WTC11 (cell line): ENCODE measurements at regions not wholly inside any gene's neighbourhood (a gene's known extent, or its start where the extent isn't known, plus 50 kb on each side); places are given as distances from the start of the nearest gene placed in this dataset.

Experiments
- RELA ChIP-seq: sonication (generic); formaldehyde crosslinking; IDR thresholded peaks from 2 replicates; pipeline ENCODE4 v1.8.1; 2022; ENCODE audit warnings: missing genetic modification reagents, mild to moderate bottlenecking, borderline replicate concordance
- ZNF416 ChIP-seq: fragments of 250-450 bp; sonication (Bioruptor Pico); IDR thresholded peaks from 2 replicates; pipeline ENCODE4 v1.9.0; 2021; ENCODE audit warnings: mild to moderate bottlenecking, inconsistent platforms
- TF ChIP-seq, protein P1 (sequence below): fragments of 200-600 bp; IDR thresholded peaks from 2 replicates; pipeline ENCODE4 v1.8.0; 2022; ENCODE audit warnings: antibody characterized with exemption
- TF ChIP-seq, protein P2 (sequence below): sonication (generic); formaldehyde crosslinking; IDR thresholded peaks from 2 replicates; pipeline ENCODE4 v1.8.1; 2023; ENCODE audit warnings: mild to moderate bottlenecking, missing genetic modification reagents
- TF ChIP-seq, protein P3 (sequence below): fragments of 250-450 bp; sonication (Bioruptor Pico); IDR thresholded peaks from 2 replicates; pipeline ENCODE4 v1.9.0; 2021; ENCODE audit warnings: mild to moderate bottlenecking, borderline replicate concordance
- TF ChIP-seq, protein P4 (sequence below): sonication (generic); formaldehyde crosslinking; IDR thresholded peaks from 2 replicates; pipeline ENCODE4 v1.8.0; 2022; ENCODE audit warnings: mild to moderate bottlenecking, missing genetic modification reagents
- TF ChIP-seq, protein P5 (sequence below): sonication (generic); formaldehyde crosslinking; IDR thresholded peaks from 2 replicates; pipeline ENCODE4 v1.8.0; 2022; ENCODE audit warnings: mild to moderate bottlenecking, missing genetic modification reagents

DNA sequence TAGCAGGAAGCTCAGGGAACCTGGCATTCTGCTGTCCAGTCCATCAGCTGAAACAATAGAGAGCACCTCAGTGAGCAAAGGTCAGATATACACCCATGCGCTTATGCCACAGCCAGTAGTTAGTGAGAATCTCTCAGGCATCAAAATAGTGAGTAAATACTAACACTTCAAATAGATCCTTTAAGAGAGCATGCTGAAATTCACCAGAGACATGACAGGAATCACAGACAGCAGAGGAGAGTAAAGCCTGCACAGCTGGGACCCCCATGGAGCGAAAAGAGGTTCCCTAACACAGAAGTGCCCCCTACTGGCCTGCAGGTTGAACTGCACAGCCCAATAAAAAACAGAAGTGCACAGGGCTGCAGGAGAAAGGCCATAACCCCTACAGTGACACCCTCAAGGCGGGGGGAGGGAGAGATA is 57.6 kb upstream of the ANTXRL start:
- TF ChIP-seq, protein P1, sequence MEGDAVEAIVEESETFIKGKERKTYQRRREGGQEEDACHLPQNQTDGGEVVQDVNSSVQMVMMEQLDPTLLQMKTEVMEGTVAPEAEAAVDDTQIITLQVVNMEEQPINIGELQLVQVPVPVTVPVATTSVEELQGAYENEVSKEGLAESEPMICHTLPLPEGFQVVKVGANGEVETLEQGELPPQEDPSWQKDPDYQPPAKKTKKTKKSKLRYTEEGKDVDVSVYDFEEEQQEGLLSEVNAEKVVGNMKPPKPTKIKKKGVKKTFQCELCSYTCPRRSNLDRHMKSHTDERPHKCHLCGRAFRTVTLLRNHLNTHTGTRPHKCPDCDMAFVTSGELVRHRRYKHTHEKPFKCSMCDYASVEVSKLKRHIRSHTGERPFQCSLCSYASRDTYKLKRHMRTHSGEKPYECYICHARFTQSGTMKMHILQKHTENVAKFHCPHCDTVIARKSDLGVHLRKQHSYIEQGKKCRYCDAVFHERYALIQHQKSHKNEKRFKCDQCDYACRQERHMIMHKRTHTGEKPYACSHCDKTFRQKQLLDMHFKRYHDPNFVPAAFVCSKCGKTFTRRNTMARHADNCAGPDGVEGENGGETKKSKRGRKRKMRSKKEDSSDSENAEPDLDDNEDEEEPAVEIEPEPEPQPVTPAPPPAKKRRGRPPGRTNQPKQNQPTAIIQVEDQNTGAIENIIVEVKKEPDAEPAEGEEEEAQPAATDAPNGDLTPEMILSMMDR, result peak; percentile 87
- TF ChIP-seq, protein P2, sequence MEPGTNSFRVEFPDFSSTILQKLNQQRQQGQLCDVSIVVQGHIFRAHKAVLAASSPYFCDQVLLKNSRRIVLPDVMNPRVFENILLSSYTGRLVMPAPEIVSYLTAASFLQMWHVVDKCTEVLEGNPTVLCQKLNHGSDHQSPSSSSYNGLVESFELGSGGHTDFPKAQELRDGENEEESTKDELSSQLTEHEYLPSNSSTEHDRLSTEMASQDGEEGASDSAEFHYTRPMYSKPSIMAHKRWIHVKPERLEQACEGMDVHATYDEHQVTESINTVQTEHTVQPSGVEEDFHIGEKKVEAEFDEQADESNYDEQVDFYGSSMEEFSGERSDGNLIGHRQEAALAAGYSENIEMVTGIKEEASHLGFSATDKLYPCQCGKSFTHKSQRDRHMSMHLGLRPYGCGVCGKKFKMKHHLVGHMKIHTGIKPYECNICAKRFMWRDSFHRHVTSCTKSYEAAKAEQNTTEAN (CRISPR knock-in tag), result no peak
- no peak for TF ChIP-seq ZNF416 (CRISPR knock-in tag)
- TF ChIP-seq, protein P3, sequence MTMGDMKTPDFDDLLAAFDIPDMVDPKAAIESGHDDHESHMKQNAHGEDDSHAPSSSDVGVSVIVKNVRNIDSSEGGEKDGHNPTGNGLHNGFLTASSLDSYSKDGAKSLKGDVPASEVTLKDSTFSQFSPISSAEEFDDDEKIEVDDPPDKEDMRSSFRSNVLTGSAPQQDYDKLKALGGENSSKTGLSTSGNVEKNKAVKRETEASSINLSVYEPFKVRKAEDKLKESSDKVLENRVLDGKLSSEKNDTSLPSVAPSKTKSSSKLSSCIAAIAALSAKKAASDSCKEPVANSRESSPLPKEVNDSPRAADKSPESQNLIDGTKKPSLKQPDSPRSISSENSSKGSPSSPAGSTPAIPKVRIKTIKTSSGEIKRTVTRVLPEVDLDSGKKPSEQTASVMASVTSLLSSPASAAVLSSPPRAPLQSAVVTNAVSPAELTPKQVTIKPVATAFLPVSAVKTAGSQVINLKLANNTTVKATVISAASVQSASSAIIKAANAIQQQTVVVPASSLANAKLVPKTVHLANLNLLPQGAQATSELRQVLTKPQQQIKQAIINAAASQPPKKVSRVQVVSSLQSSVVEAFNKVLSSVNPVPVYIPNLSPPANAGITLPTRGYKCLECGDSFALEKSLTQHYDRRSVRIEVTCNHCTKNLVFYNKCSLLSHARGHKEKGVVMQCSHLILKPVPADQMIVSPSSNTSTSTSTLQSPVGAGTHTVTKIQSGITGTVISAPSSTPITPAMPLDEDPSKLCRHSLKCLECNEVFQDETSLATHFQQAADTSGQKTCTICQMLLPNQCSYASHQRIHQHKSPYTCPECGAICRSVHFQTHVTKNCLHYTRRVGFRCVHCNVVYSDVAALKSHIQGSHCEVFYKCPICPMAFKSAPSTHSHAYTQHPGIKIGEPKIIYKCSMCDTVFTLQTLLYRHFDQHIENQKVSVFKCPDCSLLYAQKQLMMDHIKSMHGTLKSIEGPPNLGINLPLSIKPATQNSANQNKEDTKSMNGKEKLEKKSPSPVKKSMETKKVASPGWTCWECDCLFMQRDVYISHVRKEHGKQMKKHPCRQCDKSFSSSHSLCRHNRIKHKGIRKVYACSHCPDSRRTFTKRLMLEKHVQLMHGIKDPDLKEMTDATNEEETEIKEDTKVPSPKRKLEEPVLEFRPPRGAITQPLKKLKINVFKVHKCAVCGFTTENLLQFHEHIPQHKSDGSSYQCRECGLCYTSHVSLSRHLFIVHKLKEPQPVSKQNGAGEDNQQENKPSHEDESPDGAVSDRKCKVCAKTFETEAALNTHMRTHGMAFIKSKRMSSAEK, result no peak
- TF ChIP-seq RELA (CRISPR knock-in tag), result no peak
- TF ChIP-seq, protein P4, sequence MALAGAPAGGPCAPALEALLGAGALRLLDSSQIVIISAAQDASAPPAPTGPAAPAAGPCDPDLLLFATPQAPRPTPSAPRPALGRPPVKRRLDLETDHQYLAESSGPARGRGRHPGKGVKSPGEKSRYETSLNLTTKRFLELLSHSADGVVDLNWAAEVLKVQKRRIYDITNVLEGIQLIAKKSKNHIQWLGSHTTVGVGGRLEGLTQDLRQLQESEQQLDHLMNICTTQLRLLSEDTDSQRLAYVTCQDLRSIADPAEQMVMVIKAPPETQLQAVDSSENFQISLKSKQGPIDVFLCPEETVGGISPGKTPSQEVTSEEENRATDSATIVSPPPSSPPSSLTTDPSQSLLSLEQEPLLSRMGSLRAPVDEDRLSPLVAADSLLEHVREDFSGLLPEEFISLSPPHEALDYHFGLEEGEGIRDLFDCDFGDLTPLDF, result no peak
- TF ChIP-seq, protein P5, sequence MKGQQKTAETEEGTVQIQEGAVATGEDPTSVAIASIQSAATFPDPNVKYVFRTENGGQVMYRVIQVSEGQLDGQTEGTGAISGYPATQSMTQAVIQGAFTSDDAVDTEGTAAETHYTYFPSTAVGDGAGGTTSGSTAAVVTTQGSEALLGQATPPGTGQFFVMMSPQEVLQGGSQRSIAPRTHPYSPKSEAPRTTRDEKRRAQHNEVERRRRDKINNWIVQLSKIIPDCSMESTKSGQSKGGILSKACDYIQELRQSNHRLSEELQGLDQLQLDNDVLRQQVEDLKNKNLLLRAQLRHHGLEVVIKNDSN (CRISPR knock-in tag), result no peak
